Esophagus muscularis mucosa (tissue), 3 donors: ENCODE measurements at regions not wholly inside any gene's neighbourhood (a gene's known extent, or its start where the extent isn't known, plus 50 kb on each side); places are given as distances from the start of the nearest gene placed in this dataset.

Experiments used
- CTCF ChIP-seq, 3 experiments: fragments of 200-600 bp in 2 of 3; fragments of 450-650 bp in 1 of 3; sonication (generic) in 2 of 3; IDR thresholded peaks; one replicate each; pipeline ENCODE4 v1.5.1; 2017 to 2019; ENCODE audit warnings: antibody characterized with exemption in 3 of 3, mild to moderate bottlenecking in 2 of 3, moderate library complexity in 1 of 3
- EP300 ChIP-seq: sonication (generic); formaldehyde crosslinking; IDR thresholded peaks from one replicate; pipeline ENCODE4 v1.6.1; 2017; ENCODE audit warnings: antibody characterized with exemption

GRCh38 chr6:137756788-137757187 is 110.3 kb upstream of the TNFAIP3 start:
- TF ChIP-seq EP300: no peak
- no peak for TF ChIP-seq CTCF (IDR thresholded peaks at IDR 0.05)
